Amniotic epithelial cell (primary cell): ENCODE measurements at regions not wholly inside any gene's neighbourhood (a gene's known extent, or its start where the extent isn't known, plus 50 kb on each side); places are given as distances from the start of the nearest gene placed in this dataset.
"Not testable (repeated sequence)": the region's sequence is repeated elsewhere in the genome, so short reads cannot be mapped to it uniquely, and the experiment has no call there.

ENCODE experiments used
- DNase-seq: peaks from one replicate; pipeline ENCODE4 v3.0.0-alpha.2; 2010; ENCODE audit warnings: low read depth

DNA sequence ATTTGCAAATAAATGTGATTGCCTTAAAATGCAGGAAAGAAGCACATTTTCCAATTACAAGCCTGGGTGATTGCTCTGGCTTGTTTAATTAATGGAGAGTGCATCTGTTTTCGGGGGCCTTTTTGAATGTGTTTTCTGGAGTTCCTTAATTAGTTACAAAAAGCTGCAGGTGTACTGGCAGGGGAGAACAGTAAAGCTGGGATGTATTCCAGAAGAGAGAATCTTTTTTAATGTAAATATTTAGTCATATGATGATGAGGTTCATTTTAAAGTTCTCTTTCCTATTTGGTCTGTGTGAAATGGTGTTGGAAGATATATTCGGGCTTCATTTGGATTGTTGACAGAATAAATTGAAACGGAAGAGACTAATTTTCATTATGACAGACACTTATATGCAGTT, 70.9 kb upstream of the N4BP1 start:
- DNase-seq = no peak

DNA sequence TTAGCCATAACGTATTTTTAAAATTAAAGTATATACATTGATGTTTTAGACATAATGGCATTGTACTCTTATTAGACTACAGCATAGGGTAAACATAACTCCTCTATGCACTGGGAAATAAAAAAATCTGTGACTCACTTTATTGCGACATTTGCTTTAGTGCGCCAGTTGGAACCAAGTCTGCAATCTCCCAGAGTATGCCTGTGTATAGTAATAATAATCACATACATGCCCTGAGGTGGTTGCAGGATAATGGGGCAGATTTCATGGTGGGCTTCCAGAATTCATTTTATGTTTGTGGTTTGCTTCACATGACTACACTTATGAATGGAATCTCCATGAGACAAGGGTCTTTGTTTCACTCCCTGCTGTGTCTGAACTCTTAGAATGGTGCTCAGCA, 66.9 kb upstream of the N4BP1 start:
- peak; percentile 25 for DNase-seq

DNA sequence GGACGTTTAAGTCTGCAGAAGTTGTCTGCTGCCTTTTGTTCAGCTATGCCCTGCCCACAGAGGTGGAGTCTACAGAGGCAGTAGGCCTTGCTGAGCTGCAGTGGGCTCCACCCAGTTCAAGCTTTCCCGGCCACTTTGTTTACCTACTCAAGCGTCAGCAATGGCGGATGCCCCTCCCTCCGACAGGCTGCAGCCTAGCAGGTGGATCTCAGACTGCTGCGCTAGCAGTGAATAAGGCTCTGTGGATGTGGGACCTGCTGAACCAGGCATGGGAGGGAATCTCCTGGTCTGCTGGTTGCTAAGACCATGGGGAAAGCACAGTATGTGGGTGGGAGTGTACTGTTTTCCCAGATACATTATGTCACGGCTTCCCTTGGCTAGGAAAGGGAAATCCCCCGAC, 58.2 kb upstream of the N4BP1 start:
- DNase-seq = not testable (repeated sequence)

DNA sequence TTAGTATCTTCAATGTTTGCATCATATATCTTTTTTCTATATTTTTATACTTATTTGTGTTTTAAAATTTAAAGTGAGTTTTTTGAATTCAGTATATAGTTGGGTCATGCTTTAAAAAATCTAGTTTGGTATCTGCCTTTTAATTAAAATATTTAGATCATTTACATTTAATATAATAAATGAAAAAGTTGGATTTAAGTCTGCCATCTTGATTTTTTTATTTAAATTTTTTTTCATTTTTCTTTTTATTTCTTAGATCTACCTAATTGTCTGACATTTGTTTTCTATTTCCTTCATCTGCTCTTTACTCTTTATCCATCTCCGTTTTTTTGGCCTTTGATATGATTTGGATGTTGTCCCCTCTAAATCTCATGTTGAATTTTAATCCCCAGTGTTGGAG, 50.0 kb upstream of the N4BP1 start:
- no peak for DNase-seq
